K562 (cell line): ENCODE measurements at regions not wholly inside any gene's neighbourhood (a gene's known extent, or its start where the extent isn't known, plus 50 kb on each side); places are given as distances from the start of the nearest gene placed in this dataset.

Experiments
- ATAC-seq: fragments of 200-7000 bp; cut with Tn5 transposase; 3 replicates; pipeline ENCODE4 v1.9.1; 2020; ENCODE audit warnings: moderate library complexity
- BruUV-seq: library from RNA; stranded (reverse); fragments of 400-500 nt; replicated peaks from 2 replicates; lab custom pipeline; 2021; lab: Mats Ljungman, UMichigan
- CTCF ChIA-PET: fragments of 300-600 bp; formaldehyde crosslinking; extraction: SDS; loops from one replicate; lab custom pipeline; 2021; ENCODE audit warnings: low intra/inter-chr PET ratio; lab: Yijun Ruan, JAX
- POLR2A ChIA-PET: fragments of 300-600, 350-650 bp; sonication (Branson Sonifier 250); formaldehyde crosslinking; extraction: SDS; loops from one replicate; lab custom pipeline; 2021; ENCODE audit warnings: antibody characterized with exemption, inconsistent platforms; lab: Yijun Ruan, JAX
- DNase-seq, 4 experiments: peaks; one replicate each; pipeline versions ENCODE4 v3.0.0 to v3.0.0-alpha.2; 2011 to 2018; ENCODE audit warnings: low spot score in 3 of 4, mixed read lengths in 3 of 4; ENCODE audit errors: extremely low read depth in 1 of 4
- FAIRE-seq: peaks from 2 replicates; lab custom pipeline; 2011; peaks lifted over from hg19 to GRCh38; lab: Jason Lieb, UNC
- H2AFZ ChIP-seq: 2 replicates; pipeline ENCODE4 v1.6.0; 2011; ENCODE audit warnings: low read depth, low read length, control low read depth, inconsistent platforms
- H3K27ac ChIP-seq: fragments of 200-600 bp; 3 replicates; pipeline ENCODE4 v1.8.0; 2011; ENCODE audit warnings: low read depth, mild to moderate bottlenecking, control low read depth, inconsistent platforms, low read length, moderate library complexity, mixed read lengths; ENCODE audit errors: extremely low read depth
- H3K27me3 ChIP-seq, 2 experiments: fragments of 300-600 bp in 1 of 2; 2 replicates in 1 of 2; 3 replicates in 1 of 2; pipeline versions ENCODE4 v1.6.0 to v1.8.0; 2011; ENCODE audit warnings: inconsistent platforms in 2 of 2, low read length in 2 of 2, mild to moderate bottlenecking in 1 of 2, mixed read lengths in 1 of 2, moderate library complexity in 1 of 2; ENCODE audit not compliant: control insufficient read depth in 2 of 2, insufficient read depth in 2 of 2
- H3K36me3 ChIP-seq: fragments of 300-600 bp; 3 replicates; pipeline ENCODE4 v1.8.0; 2011; ENCODE audit warnings: mild to moderate bottlenecking, low read length, inconsistent platforms; ENCODE audit not compliant: control insufficient read depth, insufficient read depth
- H3K4me1 ChIP-seq, 2 experiments: fragments of 200-600 bp in 1 of 2; replicated peaks in 1 of 2; 2 replicates in 1 of 2; 3 replicates in 1 of 2; pipeline versions ENCODE4 v1.5.1 to v1.8.0; 2011; ENCODE audit warnings: inconsistent platforms in 2 of 2, low read length in 2 of 2, mild to moderate bottlenecking in 1 of 2, mixed read lengths in 1 of 2, moderate library complexity in 1 of 2; ENCODE audit not compliant: control insufficient read depth in 2 of 2, insufficient read depth in 2 of 2
- H3K4me2 ChIP-seq: 2 replicates; pipeline ENCODE4 v1.6.1; 2011; ENCODE audit warnings: low read length, control low read depth, inconsistent platforms, mixed read lengths; ENCODE audit not compliant: insufficient read depth
- H3K4me3 ChIP-seq: fragments of 200-600 bp; sonication (generic), shearing (Covaris generic); 2 replicates; pipeline ENCODE4 v1.5.1; 2016; ENCODE audit warnings: control low read depth, inconsistent platforms
- H3K79me2 ChIP-seq: fragments of 200-600 bp; 3 replicates; pipeline ENCODE4 v1.8.0; 2011; ENCODE audit warnings: low read length, inconsistent platforms; ENCODE audit not compliant: control insufficient read depth, insufficient read depth
- H3K9ac ChIP-seq, 2 experiments: 2 replicates each; pipeline versions ENCODE4 v1.6.0 to v1.6.1; 2011; ENCODE audit warnings: low read depth in 2 of 2, low read length in 2 of 2, control low read depth in 1 of 2, inconsistent platforms in 1 of 2, mild to moderate bottlenecking in 1 of 2, mixed read lengths in 1 of 2; ENCODE audit not compliant: insufficient read depth in 1 of 2
- H3K9me1 ChIP-seq: one replicate; pipeline ENCODE4 v1.6.0; 2011; ENCODE audit warnings: inconsistent platforms, mild to moderate bottlenecking, low read length, moderate library complexity; ENCODE audit not compliant: control insufficient read depth, insufficient read depth
- H3K9me3 ChIP-seq: replicated peaks from 2 replicates; pipeline ENCODE4 v1.5.1; 2011; ENCODE audit warnings: low read depth, low read length, inconsistent platforms; ENCODE audit not compliant: control insufficient read depth, insufficient read depth
- H4K20me1 ChIP-seq: replicated peaks from 2 replicates; pipeline ENCODE4 v1.6.1; 2011; ENCODE audit warnings: low read length, inconsistent platforms, mixed read lengths; ENCODE audit not compliant: control insufficient read depth, insufficient read depth
- CAMTA2 ChIP-seq: fragments of 250-450 bp; sonication (Bioruptor Pico); conservative IDR thresholded peaks from 2 replicates; pipeline ENCODE4 v1.5.1; 2022
- CBX1 ChIP-seq: sonication (generic); IDR thresholded peaks from 2 replicates; pipeline ENCODE4 v1.6.1; 2016; ENCODE audit warnings: antibody characterized with exemption, low read depth, mild to moderate bottlenecking
- CHAMP1 ChIP-seq: fragments of 450-650 bp; IDR thresholded peaks from 2 replicates; pipeline ENCODE4 v1.6.1; 2016; ENCODE audit warnings: mild to moderate bottlenecking
- HOXB6 ChIP-seq: fragments of 250-450 bp; sonication (Bioruptor Pico); IDR thresholded peaks from 2 replicates; pipeline ENCODE4 v1.5.1; 2022; ENCODE audit warnings: mild to moderate bottlenecking, borderline replicate concordance
- MLX ChIP-seq, 2 experiments: fragments of 450-650 bp in 1 of 2; sonication (generic) in 1 of 2; formaldehyde crosslinking; conservative IDR thresholded peaks; 2 replicates each; pipeline versions ENCODE4 v1.4.0 to v1.8.1; 2020 to 2022; ENCODE audit warnings: mild to moderate bottlenecking in 1 of 2, missing genetic modification reagents in 1 of 2
- MYNN ChIP-seq, 2 experiments: sonication (generic); formaldehyde crosslinking in 1 of 2; IDR thresholded peaks; 2 replicates each; pipeline versions ENCODE4 v1.5.0 to v1.6.1; 2016 to 2020; ENCODE audit warnings: antibody characterized with exemption in 1 of 2, missing genetic modification reagents in 1 of 2
- PTBP1 ChIP-seq: fragments of 200-400 bp; formaldehyde crosslinking; IDR thresholded peaks from 2 replicates; pipeline ENCODE4 v1.6.1; 2017; ENCODE audit warnings: low read depth, low read length
- STAT6 ChIP-seq: sonication (generic); formaldehyde crosslinking; IDR thresholded peaks from 2 replicates; pipeline ENCODE4 v1.8.1; 2023; ENCODE audit warnings: mild to moderate bottlenecking, missing genetic modification reagents
- WGBS: fragments of 100-300 bp; shearing (Covaris generic); methylation state at CpG from one replicate; pipeline ENCODE4 v1.1.6; 2016; ENCODE audit warnings: low coverage, mixed read lengths; ENCODE audit not compliant: insufficient coverage; ENCODE audit errors: missing lambda C conversion rate; 5-methylcytosine and 5-hydroxymethylcytosine counted together
- in situ Hi-C: fragments of 300-500 bp; cut with MboI; formaldehyde crosslinking; loops from 4 replicates; pipeline ENCODE4 v1.15.0; 2018; ENCODE audit warnings: inconsistent platforms, mixed read lengths
- intact Hi-C: fragments of 100-400 bp; cut with micrococcal nuclease; formaldehyde crosslinking; loops from 2 replicates; pipeline ENCODE4 v1.14.2; 2022
- TF ChIP-seq, protein P1 (sequence below): sonication (generic); formaldehyde crosslinking; IDR thresholded peaks from 2 replicates; pipeline ENCODE4 v1.8.0; 2022; ENCODE audit warnings: mild to moderate bottlenecking, missing genetic modification reagents
- TF ChIP-seq, protein P2 (sequence below): fragments of 450-650 bp; formaldehyde crosslinking; IDR thresholded peaks from 2 replicates; pipeline ENCODE4 v1.4.0; 2020; ENCODE audit warnings: mild to moderate bottlenecking, mixed read lengths

- ChIA-PET POLR2A (no interaction called here), CTCF (interaction anchor here (0.6 kb wide), 1 partner anchor 1605 kb away, joined by 3 read pairs; no protein-coding TSS in a partner anchor)
- Histone ChIP-seq H3K36me3 (no peaks in the 10 kb centered on the region), H3K9me1 (no peaks in the 10 kb centered on the region), H2AFZ (no peak overlapping the region), H3K27me3 (peaks cover 3 to 10% of the 10 kb centered on the region in 2 experiments; a peak in 3 of 5 replicates), H3K4me1 (no peaks in the 10 kb centered on the region), H3K9ac (no peak overlapping the region), H4K20me1 (no peaks in the 10 kb centered on the region), H3K4me2 (no peak overlapping the region), H3K79me2 (no peaks in the 10 kb centered on the region), H3K27ac (no peak overlapping the region), H3K4me3 (no peak overlapping the region), H3K9me3 (no peaks in the 10 kb centered on the region)
- no peak for DNase-seq
- in situ Hi-C loops (no loop called here), intact Hi-C loops (loop anchor here (10.0 kb wide), 1 partner anchor 705 kb away; no protein-coding TSS in a partner anchor)
- no peak for FAIRE-seq
- no peak for ATAC-seq
- 14% methylated on average over 3 of the region's 3 CpGs for WGBS
- BruUV-seq = no TSS peak
- no peak for TF ChIP-seq CHAMP1
- TF ChIP-seq CBX1 = no peak
- TF ChIP-seq HOXB6 (CRISPR knock-in tag) = no peak
- TF ChIP-seq CAMTA2 (CRISPR knock-in tag) = no peak
- no peak for TF ChIP-seq MLX (CRISPR knock-in tag; conservative IDR thresholded peaks at IDR 0.05)
- TF ChIP-seq, protein P1, sequence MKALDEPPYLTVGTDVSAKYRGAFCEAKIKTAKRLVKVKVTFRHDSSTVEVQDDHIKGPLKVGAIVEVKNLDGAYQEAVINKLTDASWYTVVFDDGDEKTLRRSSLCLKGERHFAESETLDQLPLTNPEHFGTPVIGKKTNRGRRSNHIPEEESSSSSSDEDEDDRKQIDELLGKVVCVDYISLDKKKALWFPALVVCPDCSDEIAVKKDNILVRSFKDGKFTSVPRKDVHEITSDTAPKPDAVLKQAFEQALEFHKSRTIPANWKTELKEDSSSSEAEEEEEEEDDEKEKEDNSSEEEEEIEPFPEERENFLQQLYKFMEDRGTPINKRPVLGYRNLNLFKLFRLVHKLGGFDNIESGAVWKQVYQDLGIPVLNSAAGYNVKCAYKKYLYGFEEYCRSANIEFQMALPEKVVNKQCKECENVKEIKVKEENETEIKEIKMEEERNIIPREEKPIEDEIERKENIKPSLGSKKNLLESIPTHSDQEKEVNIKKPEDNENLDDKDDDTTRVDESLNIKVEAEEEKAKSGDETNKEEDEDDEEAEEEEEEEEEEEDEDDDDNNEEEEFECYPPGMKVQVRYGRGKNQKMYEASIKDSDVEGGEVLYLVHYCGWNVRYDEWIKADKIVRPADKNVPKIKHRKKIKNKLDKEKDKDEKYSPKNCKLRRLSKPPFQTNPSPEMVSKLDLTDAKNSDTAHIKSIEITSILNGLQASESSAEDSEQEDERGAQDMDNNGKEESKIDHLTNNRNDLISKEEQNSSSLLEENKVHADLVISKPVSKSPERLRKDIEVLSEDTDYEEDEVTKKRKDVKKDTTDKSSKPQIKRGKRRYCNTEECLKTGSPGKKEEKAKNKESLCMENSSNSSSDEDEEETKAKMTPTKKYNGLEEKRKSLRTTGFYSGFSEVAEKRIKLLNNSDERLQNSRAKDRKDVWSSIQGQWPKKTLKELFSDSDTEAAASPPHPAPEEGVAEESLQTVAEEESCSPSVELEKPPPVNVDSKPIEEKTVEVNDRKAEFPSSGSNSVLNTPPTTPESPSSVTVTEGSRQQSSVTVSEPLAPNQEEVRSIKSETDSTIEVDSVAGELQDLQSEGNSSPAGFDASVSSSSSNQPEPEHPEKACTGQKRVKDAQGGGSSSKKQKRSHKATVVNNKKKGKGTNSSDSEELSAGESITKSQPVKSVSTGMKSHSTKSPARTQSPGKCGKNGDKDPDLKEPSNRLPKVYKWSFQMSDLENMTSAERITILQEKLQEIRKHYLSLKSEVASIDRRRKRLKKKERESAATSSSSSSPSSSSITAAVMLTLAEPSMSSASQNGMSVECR (CRISPR knock-in tag) = no peak
- TF ChIP-seq PTBP1 = no peak
- TF ChIP-seq STAT6 (CRISPR knock-in tag) = no peak
- TF ChIP-seq, protein P2, sequence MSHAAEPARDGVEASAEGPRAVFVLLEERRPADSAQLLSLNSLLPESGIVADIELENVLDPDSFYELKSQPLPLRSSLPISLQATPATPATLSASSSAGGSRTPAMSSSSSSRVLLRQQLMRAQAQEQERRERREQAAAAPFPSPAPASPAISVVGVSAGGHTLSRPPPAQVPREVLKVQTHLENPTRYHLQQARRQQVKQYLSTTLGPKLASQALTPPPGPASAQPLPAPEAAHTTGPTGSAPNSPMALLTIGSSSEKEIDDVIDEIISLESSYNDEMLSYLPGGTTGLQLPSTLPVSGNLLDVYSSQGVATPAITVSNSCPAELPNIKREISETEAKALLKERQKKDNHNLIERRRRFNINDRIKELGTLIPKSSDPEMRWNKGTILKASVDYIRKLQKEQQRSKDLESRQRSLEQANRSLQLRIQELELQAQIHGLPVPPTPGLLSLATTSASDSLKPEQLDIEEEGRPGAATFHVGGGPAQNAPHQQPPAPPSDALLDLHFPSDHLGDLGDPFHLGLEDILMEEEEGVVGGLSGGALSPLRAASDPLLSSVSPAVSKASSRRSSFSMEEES (CRISPR knock-in tag) = no peak
- no peak for TF ChIP-seq MYNN (IDR thresholded peaks at IDR 0.05)
- TF ChIP-seq MYNN (CRISPR knock-in tag; IDR thresholded peaks at IDR 0.05) = no peak
These were observed 65.9 kb downstream of the PRR15 start for GRCh38 chr7:29629507-29629906.
